HG02852 (cell line): ENCODE measurements at regions not wholly inside any gene's neighbourhood (a gene's known extent, or its start where the extent isn't known, plus 50 kb on each side); places are given as distances from the start of the nearest gene placed in this dataset.

Experiments used
- ATAC-seq: cut with Tn5 transposase; IDR thresholded peaks from one replicate; pipeline ENCODE4 v1.9.1; 2021; ENCODE audit warnings: mild to moderate bottlenecking, moderate library complexity; ENCODE audit not compliant: unreplicated experiment

- ATAC-seq = no peak
These were observed 70.1 kb upstream of the HIF1A start for GRCh38 chr14:61625165-61625564.

- no peak for ATAC-seq
These were observed 67.7 kb upstream of the HIF1A start for GRCh38 chr14:61627612-61628011.

GRCh38 chr14:61628016-61628725, 67.1 kb upstream of the HIF1A start:
- ATAC-seq = no peak

GRCh38 chr14:61630399-61631044, 64.8 kb upstream of the HIF1A start:
- no peak for ATAC-seq

- no peak for ATAC-seq
These were observed 64.1 kb upstream of the HIF1A start for GRCh38 chr14:61631045-61631687.

GRCh38 chr14:61632401-61632800, 62.9 kb upstream of the HIF1A start:
- no peak for ATAC-seq

GRCh38 chr14:61632807-61633206, 62.5 kb upstream of the HIF1A start:
- no peak for ATAC-seq

- ATAC-seq = no peak
These were observed 59.0 kb upstream of the HIF1A start for GRCh38 chr14:61636291-61636690.

GRCh38 chr14:61636779-61637178, 58.5 kb upstream of the HIF1A start:
- ATAC-seq = no peak

GRCh38 chr14:61638595-61639387, 56.5 kb upstream of the HIF1A start:
- no peak for ATAC-seq

GRCh38 chr14:61640158-61641136, 54.9 kb upstream of the HIF1A start:
- ATAC-seq = no peak

GRCh38 chr14:61641914-61642613, 53.2 kb upstream of the HIF1A start:
- ATAC-seq = no peak

- no peak for ATAC-seq
These were observed 52.7 kb upstream of the HIF1A start for GRCh38 chr14:61642614-61642982.

GRCh38 chr14:61643555-61643954, 51.8 kb upstream of the HIF1A start:
- no peak for ATAC-seq

- no peak for ATAC-seq
These were observed 51.1 kb upstream of the HIF1A start for GRCh38 chr14:61644175-61644574.

- peak; percentile 91 for ATAC-seq
These were observed 50.5 kb upstream of the HIF1A start for GRCh38 chr14:61644834-61645233.

- no peak for ATAC-seq
These were observed 50.1 kb upstream of the HIF1A start for GRCh38 chr14:61645247-61645646.
